ENCODE measurements at regions not wholly inside any gene's neighbourhood (a gene's known extent, or its start where the extent isn't known, plus 50 kb on each side); places are given as distances from the start of the nearest gene placed in this dataset.

DNA sequence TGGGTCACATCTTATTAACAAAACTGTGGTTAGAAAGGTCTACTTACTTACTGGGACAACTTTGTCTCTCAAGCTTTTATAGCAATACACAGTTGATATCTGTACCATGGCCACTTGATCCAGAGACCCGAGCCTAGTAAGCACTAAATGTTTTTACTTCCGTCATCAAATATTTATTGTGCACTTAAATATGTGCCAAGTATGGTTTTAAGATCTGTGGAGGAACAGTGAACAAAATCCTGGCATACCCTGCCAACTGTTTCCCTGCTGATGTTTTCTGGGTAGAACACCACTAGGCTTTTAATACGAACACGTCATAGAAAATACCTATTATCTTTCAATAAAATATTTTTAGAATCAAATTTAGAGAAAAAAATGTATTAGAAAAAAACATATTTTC, 574.8 kb downstream of the HACE1 start:
- TF ChIP-seq, protein P1, sequence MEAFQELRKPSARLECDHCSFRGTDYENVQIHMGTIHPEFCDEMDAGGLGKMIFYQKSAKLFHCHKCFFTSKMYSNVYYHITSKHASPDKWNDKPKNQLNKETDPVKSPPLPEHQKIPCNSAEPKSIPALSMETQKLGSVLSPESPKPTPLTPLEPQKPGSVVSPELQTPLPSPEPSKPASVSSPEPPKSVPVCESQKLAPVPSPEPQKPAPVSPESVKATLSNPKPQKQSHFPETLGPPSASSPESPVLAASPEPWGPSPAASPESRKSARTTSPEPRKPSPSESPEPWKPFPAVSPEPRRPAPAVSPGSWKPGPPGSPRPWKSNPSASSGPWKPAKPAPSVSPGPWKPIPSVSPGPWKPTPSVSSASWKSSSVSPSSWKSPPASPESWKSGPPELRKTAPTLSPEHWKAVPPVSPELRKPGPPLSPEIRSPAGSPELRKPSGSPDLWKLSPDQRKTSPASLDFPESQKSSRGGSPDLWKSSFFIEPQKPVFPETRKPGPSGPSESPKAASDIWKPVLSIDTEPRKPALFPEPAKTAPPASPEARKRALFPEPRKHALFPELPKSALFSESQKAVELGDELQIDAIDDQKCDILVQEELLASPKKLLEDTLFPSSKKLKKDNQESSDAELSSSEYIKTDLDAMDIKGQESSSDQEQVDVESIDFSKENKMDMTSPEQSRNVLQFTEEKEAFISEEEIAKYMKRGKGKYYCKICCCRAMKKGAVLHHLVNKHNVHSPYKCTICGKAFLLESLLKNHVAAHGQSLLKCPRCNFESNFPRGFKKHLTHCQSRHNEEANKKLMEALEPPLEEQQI (IDR thresholded peaks at IDR 0.05), result no peak
- TF ChIP-seq, protein P2, sequence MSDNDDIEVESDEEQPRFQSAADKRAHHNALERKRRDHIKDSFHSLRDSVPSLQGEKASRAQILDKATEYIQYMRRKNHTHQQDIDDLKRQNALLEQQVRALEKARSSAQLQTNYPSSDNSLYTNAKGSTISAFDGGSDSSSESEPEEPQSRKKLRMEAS (CRISPR knock-in tag; IDR thresholded peaks at IDR 0.05), result no peak
- TF ChIP-seq RFX1 (IDR thresholded peaks at IDR 0.05) (no peak), MAZ (CRISPR knock-in tag; conservative IDR thresholded peaks at IDR 0.05 in 1 of 2, IDR thresholded peaks at IDR 0.05 in 1 of 2) (no peak), ZNF589 (CRISPR knock-in tag; IDR thresholded peaks at IDR 0.05; ENCODE audit: low read depth) (no peak), TEAD1 (CRISPR knock-in tag; IDR thresholded peaks at IDR 0.05) (no peak), RFX5 (IDR thresholded peaks at IDR 0.05; ENCODE audit: low read depth, low read length) (no peak), POLR2A (conservative IDR thresholded peaks at IDR 0.05) (no peak), FOXK1 (CRISPR knock-in tag; IDR thresholded peaks at IDR 0.05; ENCODE audit: borderline replicate concordance) (no peak)
- TF ChIP-seq, protein P3, sequence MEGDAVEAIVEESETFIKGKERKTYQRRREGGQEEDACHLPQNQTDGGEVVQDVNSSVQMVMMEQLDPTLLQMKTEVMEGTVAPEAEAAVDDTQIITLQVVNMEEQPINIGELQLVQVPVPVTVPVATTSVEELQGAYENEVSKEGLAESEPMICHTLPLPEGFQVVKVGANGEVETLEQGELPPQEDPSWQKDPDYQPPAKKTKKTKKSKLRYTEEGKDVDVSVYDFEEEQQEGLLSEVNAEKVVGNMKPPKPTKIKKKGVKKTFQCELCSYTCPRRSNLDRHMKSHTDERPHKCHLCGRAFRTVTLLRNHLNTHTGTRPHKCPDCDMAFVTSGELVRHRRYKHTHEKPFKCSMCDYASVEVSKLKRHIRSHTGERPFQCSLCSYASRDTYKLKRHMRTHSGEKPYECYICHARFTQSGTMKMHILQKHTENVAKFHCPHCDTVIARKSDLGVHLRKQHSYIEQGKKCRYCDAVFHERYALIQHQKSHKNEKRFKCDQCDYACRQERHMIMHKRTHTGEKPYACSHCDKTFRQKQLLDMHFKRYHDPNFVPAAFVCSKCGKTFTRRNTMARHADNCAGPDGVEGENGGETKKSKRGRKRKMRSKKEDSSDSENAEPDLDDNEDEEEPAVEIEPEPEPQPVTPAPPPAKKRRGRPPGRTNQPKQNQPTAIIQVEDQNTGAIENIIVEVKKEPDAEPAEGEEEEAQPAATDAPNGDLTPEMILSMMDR (IDR thresholded peaks at IDR 0.05 in 2 of 3, conservative IDR thresholded peaks at IDR 0.05 in 1 of 3; ENCODE audit: insufficient read depth in 2 of 3, low read depth in 1 of 3, low read length in 3 of 3), result no peak
- TF ChIP-seq, protein P4, sequence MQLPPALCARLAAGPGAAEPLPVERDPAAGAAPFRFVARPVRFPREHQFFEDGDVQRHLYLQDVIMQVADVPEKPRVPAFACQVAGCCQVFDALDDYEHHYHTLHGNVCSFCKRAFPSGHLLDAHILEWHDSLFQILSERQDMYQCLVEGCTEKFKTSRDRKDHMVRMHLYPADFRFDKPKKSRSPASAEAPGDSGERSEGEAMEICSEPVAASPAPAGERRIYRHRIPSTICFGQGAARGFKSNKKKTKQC (CRISPR knock-in tag; IDR thresholded peaks at IDR 0.05), result no peak
- TF ChIP-seq, protein P5, sequence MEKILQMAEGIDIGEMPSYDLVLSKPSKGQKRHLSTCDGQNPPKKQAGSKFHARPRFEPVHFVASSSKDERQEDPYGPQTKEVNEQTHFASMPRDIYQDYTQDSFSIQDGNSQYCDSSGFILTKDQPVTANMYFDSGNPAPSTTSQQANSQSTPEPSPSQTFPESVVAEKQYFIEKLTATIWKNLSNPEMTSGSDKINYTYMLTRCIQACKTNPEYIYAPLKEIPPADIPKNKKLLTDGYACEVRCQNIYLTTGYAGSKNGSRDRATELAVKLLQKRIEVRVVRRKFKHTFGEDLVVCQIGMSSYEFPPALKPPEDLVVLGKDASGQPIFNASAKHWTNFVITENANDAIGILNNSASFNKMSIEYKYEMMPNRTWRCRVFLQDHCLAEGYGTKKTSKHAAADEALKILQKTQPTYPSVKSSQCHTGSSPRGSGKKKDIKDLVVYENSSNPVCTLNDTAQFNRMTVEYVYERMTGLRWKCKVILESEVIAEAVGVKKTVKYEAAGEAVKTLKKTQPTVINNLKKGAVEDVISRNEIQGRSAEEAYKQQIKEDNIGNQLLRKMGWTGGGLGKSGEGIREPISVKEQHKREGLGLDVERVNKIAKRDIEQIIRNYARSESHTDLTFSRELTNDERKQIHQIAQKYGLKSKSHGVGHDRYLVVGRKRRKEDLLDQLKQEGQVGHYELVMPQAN (IDR thresholded peaks at IDR 0.05; ENCODE audit: borderline replicate concordance), result no peak
- TF ChIP-seq, protein P6, sequence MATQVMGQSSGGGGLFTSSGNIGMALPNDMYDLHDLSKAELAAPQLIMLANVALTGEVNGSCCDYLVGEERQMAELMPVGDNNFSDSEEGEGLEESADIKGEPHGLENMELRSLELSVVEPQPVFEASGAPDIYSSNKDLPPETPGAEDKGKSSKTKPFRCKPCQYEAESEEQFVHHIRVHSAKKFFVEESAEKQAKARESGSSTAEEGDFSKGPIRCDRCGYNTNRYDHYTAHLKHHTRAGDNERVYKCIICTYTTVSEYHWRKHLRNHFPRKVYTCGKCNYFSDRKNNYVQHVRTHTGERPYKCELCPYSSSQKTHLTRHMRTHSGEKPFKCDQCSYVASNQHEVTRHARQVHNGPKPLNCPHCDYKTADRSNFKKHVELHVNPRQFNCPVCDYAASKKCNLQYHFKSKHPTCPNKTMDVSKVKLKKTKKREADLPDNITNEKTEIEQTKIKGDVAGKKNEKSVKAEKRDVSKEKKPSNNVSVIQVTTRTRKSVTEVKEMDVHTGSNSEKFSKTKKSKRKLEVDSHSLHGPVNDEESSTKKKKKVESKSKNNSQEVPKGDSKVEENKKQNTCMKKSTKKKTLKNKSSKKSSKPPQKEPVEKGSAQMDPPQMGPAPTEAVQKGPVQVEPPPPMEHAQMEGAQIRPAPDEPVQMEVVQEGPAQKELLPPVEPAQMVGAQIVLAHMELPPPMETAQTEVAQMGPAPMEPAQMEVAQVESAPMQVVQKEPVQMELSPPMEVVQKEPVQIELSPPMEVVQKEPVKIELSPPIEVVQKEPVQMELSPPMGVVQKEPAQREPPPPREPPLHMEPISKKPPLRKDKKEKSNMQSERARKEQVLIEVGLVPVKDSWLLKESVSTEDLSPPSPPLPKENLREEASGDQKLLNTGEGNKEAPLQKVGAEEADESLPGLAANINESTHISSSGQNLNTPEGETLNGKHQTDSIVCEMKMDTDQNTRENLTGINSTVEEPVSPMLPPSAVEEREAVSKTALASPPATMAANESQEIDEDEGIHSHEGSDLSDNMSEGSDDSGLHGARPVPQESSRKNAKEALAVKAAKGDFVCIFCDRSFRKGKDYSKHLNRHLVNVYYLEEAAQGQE (IDR thresholded peaks at IDR 0.05; ENCODE audit: borderline replicate concordance), result no peak
- TF ChIP-seq, protein P6 (CRISPR knock-in tag; IDR thresholded peaks at IDR 0.05; ENCODE audit: low read depth), result no peak
- TF ChIP-seq, protein P7, sequence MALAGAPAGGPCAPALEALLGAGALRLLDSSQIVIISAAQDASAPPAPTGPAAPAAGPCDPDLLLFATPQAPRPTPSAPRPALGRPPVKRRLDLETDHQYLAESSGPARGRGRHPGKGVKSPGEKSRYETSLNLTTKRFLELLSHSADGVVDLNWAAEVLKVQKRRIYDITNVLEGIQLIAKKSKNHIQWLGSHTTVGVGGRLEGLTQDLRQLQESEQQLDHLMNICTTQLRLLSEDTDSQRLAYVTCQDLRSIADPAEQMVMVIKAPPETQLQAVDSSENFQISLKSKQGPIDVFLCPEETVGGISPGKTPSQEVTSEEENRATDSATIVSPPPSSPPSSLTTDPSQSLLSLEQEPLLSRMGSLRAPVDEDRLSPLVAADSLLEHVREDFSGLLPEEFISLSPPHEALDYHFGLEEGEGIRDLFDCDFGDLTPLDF (CRISPR knock-in tag; IDR thresholded peaks at IDR 0.05), result no peak
